22Rv1 (cell line): ENCODE measurements at regions not wholly inside any gene's neighbourhood (a gene's known extent, or its start where the extent isn't known, plus 50 kb on each side); places are given as distances from the start of the nearest gene placed in this dataset.

Experiments used
- H3K27ac ChIP-seq: fragments of 450-650 bp; 2 replicates; pipeline ENCODE4 v1.5.1; 2017
- CTCF ChIP-seq: fragments of 450-650 bp; IDR thresholded peaks from 2 replicates; pipeline ENCODE4 v1.5.1; 2017; ENCODE audit warnings: mild to moderate bottlenecking
- ZFX ChIP-seq: fragments of 450-650 bp; IDR thresholded peaks from 2 replicates; pipeline ENCODE4 v1.6.1; 2017; ENCODE audit warnings: antibody characterized with exemption, borderline replicate concordance

GRCh38 chr11:69242266-69242920 is 51.6 kb upstream of the MYEOV start:
- H3K27ac ChIP-seq = no peak overlapping the region
- no peak for TF ChIP-seq CTCF
- TF ChIP-seq ZFX = no peak

GRCh38 chr11:69243496-69244200 is 50.3 kb upstream of the MYEOV start:
- TF ChIP-seq CTCF (no peak), ZFX (no peak)
- no peak overlapping the region for H3K27ac ChIP-seq
